SU-DHL-6 (cell line): ENCODE measurements at regions not wholly inside any gene's neighbourhood (a gene's known extent, or its start where the extent isn't known, plus 50 kb on each side); places are given as distances from the start of the nearest gene placed in this dataset.

Source experiments
- EZH2phosphoT487 ChIP-seq: fragments of 200-600 bp; sonication (generic), shearing (Covaris generic); conservative IDR thresholded peaks from 2 replicates; pipeline ENCODE4 v1.6.1; 2018; ENCODE audit warnings: mild to moderate bottlenecking, antibody characterized with exemption, low read length, moderate library complexity, mixed read lengths
- TF ChIP-seq, protein P1 (sequence below): fragments of 200-600 bp; sonication (generic); IDR thresholded peaks from one replicate; pipeline ENCODE4 v1.5.1; 2017; ENCODE audit warnings: antibody characterized with exemption, mild to moderate bottlenecking, low read length, moderate library complexity; ENCODE audit not compliant: insufficient read depth, poor library complexity, severe bottlenecking

DNA sequence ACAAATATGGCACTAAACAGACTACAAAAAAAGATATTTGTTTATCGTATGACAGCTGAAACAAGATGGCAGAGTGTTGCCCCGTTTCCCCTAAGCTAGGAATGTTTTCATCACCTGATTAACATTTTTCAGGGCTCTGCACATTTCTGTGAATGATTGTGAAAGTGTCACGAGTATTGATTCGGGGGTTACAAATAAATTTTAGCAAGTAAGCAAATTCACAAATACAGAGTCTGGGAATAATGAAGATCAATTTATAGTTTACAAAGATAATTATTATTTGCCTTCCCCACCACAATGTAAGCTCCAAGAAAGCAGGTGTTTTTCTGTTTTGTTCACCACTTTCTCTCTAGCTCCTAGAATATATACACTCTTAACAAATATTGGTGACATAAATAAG is 361.2 kb upstream of the ERCC4 start:
- TF ChIP-seq, protein P1, sequence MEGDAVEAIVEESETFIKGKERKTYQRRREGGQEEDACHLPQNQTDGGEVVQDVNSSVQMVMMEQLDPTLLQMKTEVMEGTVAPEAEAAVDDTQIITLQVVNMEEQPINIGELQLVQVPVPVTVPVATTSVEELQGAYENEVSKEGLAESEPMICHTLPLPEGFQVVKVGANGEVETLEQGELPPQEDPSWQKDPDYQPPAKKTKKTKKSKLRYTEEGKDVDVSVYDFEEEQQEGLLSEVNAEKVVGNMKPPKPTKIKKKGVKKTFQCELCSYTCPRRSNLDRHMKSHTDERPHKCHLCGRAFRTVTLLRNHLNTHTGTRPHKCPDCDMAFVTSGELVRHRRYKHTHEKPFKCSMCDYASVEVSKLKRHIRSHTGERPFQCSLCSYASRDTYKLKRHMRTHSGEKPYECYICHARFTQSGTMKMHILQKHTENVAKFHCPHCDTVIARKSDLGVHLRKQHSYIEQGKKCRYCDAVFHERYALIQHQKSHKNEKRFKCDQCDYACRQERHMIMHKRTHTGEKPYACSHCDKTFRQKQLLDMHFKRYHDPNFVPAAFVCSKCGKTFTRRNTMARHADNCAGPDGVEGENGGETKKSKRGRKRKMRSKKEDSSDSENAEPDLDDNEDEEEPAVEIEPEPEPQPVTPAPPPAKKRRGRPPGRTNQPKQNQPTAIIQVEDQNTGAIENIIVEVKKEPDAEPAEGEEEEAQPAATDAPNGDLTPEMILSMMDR: no peak
- TF ChIP-seq EZH2phosphoT487: no peak
